Heart right ventricle (tissue), 16 donors: ENCODE measurements at regions not wholly inside any gene's neighbourhood (a gene's known extent, or its start where the extent isn't known, plus 50 kb on each side); places are given as distances from the start of the nearest gene placed in this dataset.

ENCODE experiments used
- ATAC-seq, 8 donors: fragments of 200-7000 bp; cut with Tn5 transposase; one replicate each; pipeline ENCODE4 v1.9.1; 2020; ENCODE audit warnings: mild to moderate bottlenecking in 8 of 8, moderate library complexity in 8 of 8, moderate number of reproducible peaks in 1 of 8
- DNase-seq, 2 donors: peaks; one replicate each; pipeline ENCODE4 v3.0.0-alpha.2; 2020
- H3K27ac ChIP-seq, 10 donors: fragments of 200-600 bp; sonication (generic) in 2 of 10; one replicate each; pipeline versions ENCODE4 v1.5.0 to v1.8.0; 2020 to 2022; ENCODE audit warnings: mild to moderate bottlenecking in 3 of 10
- H3K27me3 ChIP-seq, 7 donors: fragments of 200-600 bp; one replicate each; pipeline ENCODE4 v1.8.0; 2021 to 2022; ENCODE audit warnings: mild to moderate bottlenecking in 2 of 7
- H3K36me3 ChIP-seq, 9 donors: fragments of 200-600 bp; sonication (generic) in 1 of 9; one replicate each; pipeline versions ENCODE4 v1.5.0 to v1.8.0; 2020 to 2022; ENCODE audit warnings: mild to moderate bottlenecking in 2 of 9
- H3K4me1 ChIP-seq, 9 donors: fragments of 200-600 bp; sonication (generic) in 1 of 9; one replicate each; pipeline versions ENCODE4 v1.5.0 to v1.8.0; 2020 to 2022; ENCODE audit warnings: mild to moderate bottlenecking in 4 of 9
- H3K4me3 ChIP-seq, 10 donors: fragments of 200-600 bp; sonication (generic) in 2 of 10; one replicate each; pipeline versions ENCODE4 v1.5.0 to v1.8.0; 2020 to 2022; ENCODE audit warnings: mild to moderate bottlenecking in 7 of 10, moderate library complexity in 2 of 10
- H3K9me3 ChIP-seq, 11 donors: fragments of 200-600 bp in 10 of 11; sonication (generic) in 2 of 11; one replicate each; pipeline versions ENCODE4 v1.5.0 to v1.8.0; 2013 to 2022; ENCODE audit warnings: mild to moderate bottlenecking in 2 of 11, control low read depth in 1 of 11, moderate library complexity in 1 of 11
- WGBS, 2 donors: extraction: QIAGEN DNeasy Blood & Tissue Kit; methylation state at CpG; one replicate each; pipeline ENCODE4 v1.1.7; 2013; ENCODE audit warnings: inconsistent platforms in 1 of 2; 5-methylcytosine and 5-hydroxymethylcytosine counted together
- intact Hi-C, 10 donors: fragments of 100-400 bp; cut with DNase I; formaldehyde crosslinking; loops; one replicate each; pipeline versions ENCODE4 v1.11.1 to v1.14.2; 2022
- TF ChIP-seq, protein P1 (sequence below), 9 donors: fragments of 200-600 bp; sonication (generic) in 2 of 9; IDR thresholded peaks; one replicate each; pipeline versions ENCODE4 v1.5.0 to v1.8.0; 2021 to 2022; ENCODE audit warnings: antibody characterized with exemption in 9 of 9, mild to moderate bottlenecking in 5 of 9, moderate library complexity in 1 of 9
- donor health status: Arrhythmogenic right ventricular cardiomyopathy.
- donor health status: ischemic (EF 13 %, LVEDD 7.1; RV severe dilation, severe dysfunction).
- donor health status: healthy with polysubstance abuse.
- donor health status: DM: no; HTN: yes; CAD: no.
- donor health status: DM: no; HTN: no; CAD: no.
- donor health status: ischemic (EF 25% LVEDD 6.9; RV normal size, moderate dysfunction).
- donor health status: ischemic (EF 25% LVEDD 5.7; RV mildly dilated, moderate dysfunction).
- donor health status: healthy.
- donor health status: DM: yes; HTN: yes; CAD: no.
- donor health status: Ischemic cardiomyopathy.
- donor health status: ischemic (EF 35%, LVEDD 5.7; RV mildly dilated, moderate dysfunction).
- donor health status: nonischemic (EF 11% LVEDD 7.7; RV severe dilation, severe dysfunction).
- donor health status: DM: yes; HTN: yes; CAD: no.
- donor health status: PGD.
- donor health status: ischemic (EF 29% LVEDD 5.4; RV normal size, mild dysfunction).
- donor health status: nonischemic (EF 23%, LVEDD 6.1; RV moderate dilation, normal function).

DNA sequence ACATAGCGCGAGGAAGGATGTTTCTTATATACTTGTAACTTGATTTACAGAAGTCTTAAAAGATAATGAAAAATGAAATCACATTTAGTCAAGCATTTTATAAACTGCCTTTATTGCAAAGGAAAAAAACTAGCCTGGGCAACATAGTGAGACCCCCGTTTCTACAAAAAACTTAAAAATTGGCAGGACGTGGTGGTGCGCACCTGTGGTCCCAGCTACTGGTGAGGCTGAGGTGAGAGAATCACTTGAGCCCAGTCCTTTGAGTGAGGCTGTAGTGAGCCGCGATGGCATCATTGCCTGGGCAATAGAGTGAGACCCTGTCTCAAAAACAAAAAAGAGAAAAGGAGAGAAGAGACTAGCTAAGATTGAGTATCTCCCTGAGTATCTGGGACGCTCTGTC, 145.2 kb upstream of the CIBAR2 start:
- Histone ChIP-seq H3K4me1 (no peaks in the 10 kb centered on the region), H3K27me3 (peaks cover 0 to 16% (median 0%) of the 10 kb centered on the region in 7 donors), H3K36me3 (no peaks in the 10 kb centered on the region), H3K4me3 (no peak overlapping the region), H3K9me3 (no peaks in the 10 kb centered on the region), H3K27ac (no peak overlapping the region)
- WGBS, 2 donors, result 90 to 97% methylated on average over 8 of the region's 8 CpGs
- DNase-seq (no peak), ATAC-seq (no peak)
- intact Hi-C loops, result loop anchor here in 2 of 10 donors (10.0 kb wide), 2 partner anchors 143 to 467 kb away; partner anchors contain the start of gene CIBAR2 (in 1 of the 2)
- TF ChIP-seq, protein P1, sequence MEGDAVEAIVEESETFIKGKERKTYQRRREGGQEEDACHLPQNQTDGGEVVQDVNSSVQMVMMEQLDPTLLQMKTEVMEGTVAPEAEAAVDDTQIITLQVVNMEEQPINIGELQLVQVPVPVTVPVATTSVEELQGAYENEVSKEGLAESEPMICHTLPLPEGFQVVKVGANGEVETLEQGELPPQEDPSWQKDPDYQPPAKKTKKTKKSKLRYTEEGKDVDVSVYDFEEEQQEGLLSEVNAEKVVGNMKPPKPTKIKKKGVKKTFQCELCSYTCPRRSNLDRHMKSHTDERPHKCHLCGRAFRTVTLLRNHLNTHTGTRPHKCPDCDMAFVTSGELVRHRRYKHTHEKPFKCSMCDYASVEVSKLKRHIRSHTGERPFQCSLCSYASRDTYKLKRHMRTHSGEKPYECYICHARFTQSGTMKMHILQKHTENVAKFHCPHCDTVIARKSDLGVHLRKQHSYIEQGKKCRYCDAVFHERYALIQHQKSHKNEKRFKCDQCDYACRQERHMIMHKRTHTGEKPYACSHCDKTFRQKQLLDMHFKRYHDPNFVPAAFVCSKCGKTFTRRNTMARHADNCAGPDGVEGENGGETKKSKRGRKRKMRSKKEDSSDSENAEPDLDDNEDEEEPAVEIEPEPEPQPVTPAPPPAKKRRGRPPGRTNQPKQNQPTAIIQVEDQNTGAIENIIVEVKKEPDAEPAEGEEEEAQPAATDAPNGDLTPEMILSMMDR (IDR thresholded peaks at IDR 0.05), result no peak

DNA sequence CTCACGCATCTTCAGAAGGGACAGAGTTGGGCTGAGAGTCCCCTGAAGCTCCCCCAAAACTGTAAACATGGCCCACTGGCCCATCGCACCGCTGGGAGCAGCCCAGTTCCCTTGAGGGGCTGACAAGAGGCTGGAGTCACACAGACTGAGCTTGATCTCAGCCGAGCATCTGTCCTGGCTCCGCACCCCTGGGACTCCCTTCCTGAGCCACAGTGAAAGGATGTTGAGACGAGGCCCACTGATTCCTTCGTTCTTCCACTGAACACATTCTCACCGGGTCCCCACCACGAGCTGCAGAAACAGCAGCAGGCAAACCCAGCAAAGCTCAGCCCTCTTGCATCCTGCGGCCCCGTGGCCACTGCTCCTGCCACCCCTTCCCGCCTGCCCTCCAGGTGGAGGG, 145.9 kb upstream of the CIBAR2 start:
- no peak overlapping the region for H3K27ac ChIP-seq
- 79 to 83% methylated on average over 12 of the region's 12 CpGs for WGBS, 2 donors
- H3K4me1 ChIP-seq, result no peaks in the 10 kb centered on the region
- no peaks in the 10 kb centered on the region for H3K9me3 ChIP-seq
- peaks cover 0 to 16% (median 0%) of the 10 kb centered on the region in 7 donors for H3K27me3 ChIP-seq
- ATAC-seq (no peak), DNase-seq (no peak)
- intact Hi-C loops, result loop anchor here in 2 of 10 donors (10.0 kb wide), 2 partner anchors 143 to 467 kb away; partner anchors contain the start of gene CIBAR2 (in 1 of the 2)
- TF ChIP-seq, protein P1 (IDR thresholded peaks at IDR 0.05), result no peak
- no peak overlapping the region for H3K4me3 ChIP-seq
- no peaks in the 10 kb centered on the region for H3K36me3 ChIP-seq

- intact Hi-C loops, result loop anchor here in 2 of 10 donors (10.0 kb wide), 2 partner anchors 144 to 466 kb away; partner anchors contain the start of gene CIBAR2 (in 1 of the 2)
- no peak for ATAC-seq
- no peaks in the 10 kb centered on the region for H3K36me3 ChIP-seq
- H3K27me3 ChIP-seq, result peaks cover 0 to 16% (median 0%) of the 10 kb centered on the region in 7 donors
- WGBS, 2 donors, result 74 to 77% methylated on average over 18 of the region's 18 CpGs
- H3K4me1 ChIP-seq, result no peaks in the 10 kb centered on the region
- no peak overlapping the region for H3K4me3 ChIP-seq
- no peak overlapping the region for H3K27ac ChIP-seq
- no peaks in the 10 kb centered on the region for H3K9me3 ChIP-seq
- no peak for DNase-seq
- TF ChIP-seq, protein P1 (IDR thresholded peaks at IDR 0.05), result no peak
Observed at GRCh38 chr16:85258629-85259028, 146.4 kb upstream of the CIBAR2 start.

- Histone ChIP-seq H3K9me3 (no peaks in the 10 kb centered on the region), H3K4me1 (no peaks in the 10 kb centered on the region), H3K27ac (no peak overlapping the region), H3K36me3 (no peaks in the 10 kb centered on the region), H3K4me3 (no peak overlapping the region), H3K27me3 (peaks cover 0 to 16% (median 0%) of the 10 kb centered on the region in 7 donors)
- TF ChIP-seq, protein P1 (IDR thresholded peaks at IDR 0.05), result no peak
- WGBS, 2 donors, result 90 to 92% methylated on average over 19 of the region's 19 CpGs
- DNase-seq (no peak), ATAC-seq (peak in 1 of 8 donors; percentile 25)
- intact Hi-C loops, result loop anchor here in 2 of 10 donors (10.0 kb wide), 2 partner anchors 144 to 466 kb away; partner anchors contain the start of gene CIBAR2 (in 1 of the 2)
Observed at GRCh38 chr16:85259115-85259831, 147.0 kb upstream of the CIBAR2 start.
